Embryonic facial prominence (tissue), 1 donor: ENCODE measurements at regions not wholly inside any gene's neighbourhood (a gene's known extent, or its start where the extent isn't known, plus 50 kb on each side); places are given as distances from the start of the nearest gene placed in this dataset.

ENCODE experiments used
- DNase-seq: peaks from one replicate; pipeline ENCODE4 v3.0.0-alpha.2; 2016; ENCODE audit errors: extremely low spot score

GRCh38 chr9:79140751-79141150 is 431.0 kb upstream of the TLE4 start:
- no peak for DNase-seq

DNA sequence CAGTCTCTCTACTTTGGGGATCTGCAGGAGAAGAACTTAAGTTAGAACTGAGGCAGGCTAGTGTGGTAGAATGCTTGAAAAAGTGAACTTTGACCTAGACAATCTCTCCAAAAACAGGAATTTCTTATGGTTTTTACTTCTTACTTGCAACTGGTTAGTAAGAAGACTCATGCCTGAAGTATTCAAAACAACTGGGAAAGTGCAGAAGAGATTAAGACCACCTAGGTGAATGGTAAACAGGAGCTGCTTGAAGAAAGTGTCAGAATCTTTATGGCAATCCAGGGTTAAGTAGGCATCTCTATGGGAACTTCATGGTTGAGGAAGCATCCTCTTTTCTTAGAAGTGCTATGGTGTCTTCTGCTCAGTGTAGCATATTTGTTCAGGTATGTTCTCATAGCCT is 428.6 kb upstream of the TLE4 start:
- DNase-seq: no peak

DNA sequence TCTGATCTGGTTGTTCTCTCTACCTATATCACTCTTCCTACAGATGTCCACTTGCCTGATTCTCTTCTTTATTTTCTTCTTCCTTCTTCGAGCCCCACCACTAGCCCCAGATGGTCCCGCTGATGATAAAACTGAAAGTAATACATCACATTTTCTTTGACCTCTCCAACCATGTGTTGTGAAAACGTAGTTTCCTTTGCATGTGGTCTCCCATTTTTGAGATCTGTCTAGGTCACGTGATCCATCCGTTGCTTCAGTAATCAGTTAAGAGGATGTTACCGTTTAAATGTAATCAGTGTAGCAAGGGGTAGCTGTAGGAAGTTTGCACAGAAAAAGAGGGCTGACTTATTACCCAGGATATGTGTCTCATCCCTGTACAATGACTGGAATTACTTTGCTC is 426.3 kb upstream of the TLE4 start:
- DNase-seq: no peak

- DNase-seq: no peak
Observed at GRCh38 chr9:79149585-79149984, 422.2 kb upstream of the TLE4 start.

GRCh38 chr9:79151791-79152190 is 420.0 kb upstream of the TLE4 start:
- no peak for DNase-seq

DNA sequence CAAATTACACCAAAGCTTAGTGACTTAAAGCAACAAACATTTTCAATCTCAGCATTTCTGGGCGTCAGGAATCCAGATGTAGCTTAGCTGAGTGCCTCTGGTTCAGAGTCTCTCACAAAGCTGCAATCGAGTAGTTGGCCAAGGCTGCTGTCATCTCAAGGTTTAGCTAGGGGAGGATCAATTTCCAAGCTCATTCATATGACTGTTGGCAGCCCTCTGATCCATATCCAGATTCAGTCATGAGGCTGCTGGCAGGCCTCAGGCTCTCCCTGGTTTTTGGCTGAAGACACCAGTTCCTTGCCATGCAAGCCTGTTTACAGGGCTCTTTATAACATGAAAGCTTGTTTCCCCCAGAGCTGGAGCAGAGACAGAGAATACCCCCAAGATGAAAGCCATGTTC is 419.5 kb upstream of the TLE4 start:
- no peak for DNase-seq

DNA sequence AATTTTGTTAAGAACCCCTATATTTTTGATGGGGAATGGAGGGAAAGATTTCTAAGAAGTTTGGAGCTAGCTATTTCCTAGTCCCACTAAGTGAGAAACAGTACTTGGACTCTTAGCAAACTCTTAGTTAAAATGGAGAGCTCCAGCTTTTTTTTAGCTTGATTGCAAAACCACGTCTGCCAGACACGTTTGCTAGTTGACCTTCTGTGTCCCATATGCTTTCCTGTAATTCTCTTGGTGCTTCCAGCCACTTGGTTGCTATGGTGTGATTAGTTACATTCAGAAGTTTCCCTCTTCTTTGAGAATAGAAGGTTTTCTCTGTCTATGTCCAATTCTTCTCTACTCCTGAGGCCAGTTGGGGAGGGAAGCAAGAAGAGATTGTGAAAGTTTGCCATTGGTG is 417.0 kb upstream of the TLE4 start:
- DNase-seq: no peak

GRCh38 chr9:79155308-79155707 is 416.5 kb upstream of the TLE4 start:
- no peak for DNase-seq

- no peak for DNase-seq
Observed at GRCh38 chr9:79163544-79163943, 408.2 kb upstream of the TLE4 start.

GRCh38 chr9:79164406-79164805 is 407.4 kb upstream of the TLE4 start:
- DNase-seq: no peak

DNA sequence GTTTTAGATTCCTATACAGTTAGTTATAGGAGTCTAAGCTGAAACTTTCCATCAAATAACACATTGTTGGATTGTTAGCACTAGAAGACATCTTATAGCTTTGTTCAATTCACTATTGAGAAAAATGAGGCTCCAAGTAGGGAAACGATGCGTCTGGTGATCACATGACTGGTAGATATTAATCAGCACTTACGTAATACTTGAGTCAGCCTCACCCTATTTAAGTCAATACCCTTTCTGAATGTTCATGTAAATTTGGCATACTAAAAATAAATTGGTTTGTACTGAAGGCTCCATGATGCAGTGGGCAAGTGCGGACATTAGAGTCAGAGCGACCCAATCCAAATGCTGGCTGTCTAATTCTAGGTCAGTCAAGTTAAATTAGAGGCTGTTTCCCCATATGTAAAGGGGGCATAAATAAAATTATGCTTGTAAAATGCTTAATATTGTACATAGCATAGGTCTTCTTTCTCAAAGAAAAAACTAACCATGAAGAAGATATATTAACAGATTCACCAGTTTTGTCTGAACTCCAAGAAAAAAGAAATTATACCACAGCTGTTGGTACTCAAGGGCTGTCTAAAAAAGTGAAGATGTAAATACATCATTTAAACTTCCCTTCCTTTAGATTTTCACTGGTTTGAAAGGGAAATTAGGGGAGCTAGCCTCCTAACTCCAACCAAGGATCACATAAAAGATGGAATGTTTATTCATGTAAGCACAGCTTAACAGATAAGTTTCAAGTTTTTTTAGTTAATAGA is 406.6 kb upstream of the TLE4 start:
- no peak for DNase-seq

DNA sequence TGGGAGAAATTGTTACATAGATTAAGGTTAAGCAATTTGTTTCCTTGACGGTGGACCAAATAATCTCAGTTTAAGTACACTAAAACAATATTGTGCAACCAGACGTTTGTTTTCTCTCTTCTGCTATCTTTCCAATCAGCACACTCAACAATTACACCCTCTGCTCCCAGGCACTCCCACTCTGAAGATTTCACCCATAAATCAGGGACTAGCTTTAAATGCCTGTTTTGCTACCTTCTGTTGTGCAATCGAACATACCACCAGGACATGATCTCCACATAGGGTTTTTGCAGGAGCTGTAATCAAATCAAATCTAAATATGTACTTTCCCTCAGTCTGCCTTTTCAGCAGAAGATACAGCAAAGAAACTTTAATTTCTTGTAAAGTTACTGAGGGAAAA is 405.8 kb upstream of the TLE4 start:
- DNase-seq: no peak

- DNase-seq: no peak
Observed at GRCh38 chr9:79170643-79171042, 401.1 kb upstream of the TLE4 start.

DNA sequence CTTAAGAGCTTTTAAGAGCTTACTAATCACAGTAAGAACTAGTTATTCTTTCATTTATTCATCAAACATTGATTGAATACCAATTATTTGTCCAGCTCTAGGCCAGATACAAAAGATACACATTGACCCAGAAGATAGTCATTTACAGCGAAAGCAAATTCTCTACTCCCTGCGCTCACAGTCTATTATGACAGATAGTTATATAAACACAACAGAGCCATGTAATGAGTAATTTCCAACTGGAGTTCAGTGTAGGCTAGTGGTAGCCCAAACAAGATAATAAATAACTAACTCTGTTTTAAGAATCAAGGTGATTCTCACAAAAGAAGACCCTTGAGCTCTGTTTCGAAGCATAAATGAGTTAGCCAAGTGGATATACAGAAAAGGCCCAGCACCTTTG is 397.8 kb upstream of the TLE4 start:
- DNase-seq: no peak

DNA sequence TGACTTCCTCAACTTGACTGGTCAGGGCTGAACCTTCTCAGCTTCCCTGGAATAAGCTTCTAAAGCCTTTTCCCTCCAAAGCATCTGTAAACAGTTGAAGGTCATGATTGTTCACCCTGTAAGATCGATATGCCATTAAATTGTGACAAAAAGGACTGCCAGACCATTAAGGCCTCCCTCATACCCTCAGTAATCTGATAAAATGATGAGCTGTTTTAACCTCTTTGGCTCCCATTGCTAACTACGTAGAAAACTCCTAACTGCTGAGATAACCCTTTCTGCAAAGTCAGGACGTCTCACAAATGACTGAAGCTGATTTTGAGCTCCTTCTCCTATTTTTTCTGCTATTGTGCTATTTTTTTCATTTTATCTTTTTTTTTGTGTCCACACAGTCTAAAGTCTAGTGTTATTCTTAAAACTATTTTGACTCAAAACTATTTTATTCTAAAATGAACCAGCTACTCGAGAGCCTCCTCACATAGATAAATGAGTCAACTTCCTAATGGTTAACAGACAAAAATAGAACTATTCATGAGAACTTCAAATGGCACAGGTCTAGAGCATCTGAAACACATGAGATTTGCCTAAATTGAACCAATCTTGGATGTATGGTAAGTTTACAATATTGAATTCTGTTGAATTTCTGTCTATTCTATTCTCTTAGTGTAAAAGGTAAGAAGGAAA is 395.6 kb upstream of the TLE4 start:
- DNase-seq: no peak

DNA sequence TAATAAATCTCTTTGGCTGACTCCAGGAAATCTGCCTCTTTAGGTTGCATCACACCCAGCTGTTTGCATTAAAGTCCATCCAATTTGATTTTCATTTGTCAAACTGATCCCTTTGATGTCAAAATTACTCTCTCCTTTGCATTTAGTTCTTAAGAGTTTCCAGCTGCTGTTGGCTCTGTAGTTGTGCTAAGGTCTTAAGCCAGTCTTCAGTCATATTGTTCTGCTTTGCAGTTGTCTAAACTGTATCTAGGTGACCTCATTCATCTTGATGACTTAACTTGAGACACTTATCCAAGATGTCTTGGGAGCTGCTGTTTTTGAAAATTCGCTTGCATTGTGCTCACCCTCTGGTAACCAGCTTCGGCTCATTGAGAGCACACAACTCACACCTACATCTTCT is 386.9 kb upstream of the TLE4 start:
- no peak for DNase-seq

GRCh38 chr9:79185866-79186265 is 385.9 kb upstream of the TLE4 start:
- no peak for DNase-seq

DNA sequence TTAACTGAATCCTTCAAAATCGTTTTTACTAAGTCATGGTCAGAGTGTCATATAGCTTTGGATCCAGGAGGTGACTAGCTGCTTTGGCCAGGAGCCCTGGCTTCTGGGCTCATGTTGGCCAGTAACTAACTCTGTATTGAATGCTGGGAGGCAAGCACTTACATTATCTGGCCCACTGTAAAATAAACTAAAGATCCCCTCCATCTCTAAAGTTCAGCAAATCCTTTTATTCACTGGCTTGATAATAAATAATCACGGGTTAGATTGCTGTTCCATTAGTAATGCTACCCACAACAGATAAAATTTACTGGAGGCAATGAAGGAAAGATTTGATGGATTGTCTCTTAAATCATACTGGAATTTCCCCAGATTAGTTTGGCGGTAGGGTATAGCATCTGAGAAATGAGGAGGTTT is 382.2 kb upstream of the TLE4 start:
- DNase-seq: no peak

DNA sequence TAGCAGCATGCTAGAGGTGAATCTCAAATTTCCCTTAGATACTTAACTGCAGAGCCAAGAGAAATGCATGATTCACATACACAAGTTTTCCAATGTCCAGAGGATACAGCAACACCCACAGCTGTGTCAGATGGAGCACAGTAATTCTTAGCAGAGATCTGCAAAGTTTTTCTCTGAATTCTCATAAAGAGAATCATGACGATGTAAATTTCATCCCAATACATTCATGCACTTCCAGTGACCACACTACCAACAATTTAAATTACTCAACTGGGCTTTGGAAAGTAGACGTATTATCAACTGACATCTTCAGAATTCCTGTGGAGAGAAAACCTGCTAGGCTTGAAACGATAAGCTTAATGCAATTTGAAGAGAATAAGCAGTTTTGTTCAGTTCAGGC is 378.8 kb upstream of the TLE4 start:
- DNase-seq: no peak

- no peak for DNase-seq
Observed at GRCh38 chr9:79193501-79194223, 378.1 kb upstream of the TLE4 start.

DNA sequence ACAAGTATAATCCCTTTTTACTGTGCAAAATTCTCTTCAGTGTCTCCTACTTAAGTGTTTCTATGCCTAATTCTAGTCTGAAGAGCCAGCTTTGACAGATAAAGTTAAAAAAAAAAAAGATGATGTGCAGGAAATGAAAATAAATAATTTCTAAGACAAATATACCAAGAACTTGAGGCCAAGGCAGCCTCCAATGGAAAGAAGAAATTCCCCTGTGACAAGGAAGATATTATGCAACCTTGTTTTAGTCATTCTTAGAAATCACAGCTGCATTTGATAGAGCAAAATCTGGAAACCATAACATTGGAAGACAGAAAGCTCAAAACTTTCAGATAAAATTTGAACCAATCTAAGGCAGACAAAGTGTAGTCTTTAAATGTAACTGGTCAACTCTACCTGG is 375.9 kb upstream of the TLE4 start:
- peak; percentile 36 for DNase-seq

GRCh38 chr9:79196606-79197005 is 375.2 kb upstream of the TLE4 start:
- no peak for DNase-seq

DNA sequence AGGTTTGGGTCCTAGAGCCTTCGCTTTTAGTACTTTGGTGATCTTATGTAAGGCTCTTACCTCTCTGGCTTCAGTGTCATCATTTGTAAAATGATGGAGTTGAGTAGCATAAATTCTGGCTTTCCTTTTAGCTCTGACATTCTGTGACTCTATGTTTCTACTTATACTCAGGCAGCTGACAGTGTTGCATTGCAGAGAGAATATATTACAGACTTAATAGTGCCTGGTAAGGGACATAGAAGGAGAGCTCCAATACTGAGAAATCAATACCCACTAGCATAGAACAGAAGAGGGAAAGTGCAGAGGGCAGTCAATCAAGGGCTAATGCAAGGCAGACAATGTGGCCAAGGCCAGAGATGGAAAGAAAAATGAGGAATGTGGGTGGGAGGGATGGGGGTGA is 371.4 kb upstream of the TLE4 start:
- DNase-seq: no peak
